GM13977 (cell line): ENCODE measurements at regions not wholly inside any gene's neighbourhood (a gene's known extent, or its start where the extent isn't known, plus 50 kb on each side); places are given as distances from the start of the nearest gene placed in this dataset.

Source experiments
- DNase-seq: peaks from one replicate; pipeline ENCODE4 v3.0.0; 2012; ENCODE audit warnings: low spot score
- in situ Hi-C: fragments of 300-500 bp; cut with MboI; formaldehyde crosslinking; loops from one replicate; pipeline ENCODE4 v1.12.0; 2022; ENCODE audit warnings: low sequenced_read_pairs, low pct_unique_long_range_greater_than_20kb, mixed read lengths, inconsistent platforms; ENCODE audit not compliant: unreplicated experiment
- TF ChIP-seq, protein P1 (sequence below): IDR thresholded peaks from 2 replicates; pipeline ENCODE4 v1.5.1; 2012; ENCODE audit warnings: mild to moderate bottlenecking, control low read depth; ENCODE audit not compliant: insufficient read depth; ENCODE audit errors: extremely low read depth, missing control alignments

DNA sequence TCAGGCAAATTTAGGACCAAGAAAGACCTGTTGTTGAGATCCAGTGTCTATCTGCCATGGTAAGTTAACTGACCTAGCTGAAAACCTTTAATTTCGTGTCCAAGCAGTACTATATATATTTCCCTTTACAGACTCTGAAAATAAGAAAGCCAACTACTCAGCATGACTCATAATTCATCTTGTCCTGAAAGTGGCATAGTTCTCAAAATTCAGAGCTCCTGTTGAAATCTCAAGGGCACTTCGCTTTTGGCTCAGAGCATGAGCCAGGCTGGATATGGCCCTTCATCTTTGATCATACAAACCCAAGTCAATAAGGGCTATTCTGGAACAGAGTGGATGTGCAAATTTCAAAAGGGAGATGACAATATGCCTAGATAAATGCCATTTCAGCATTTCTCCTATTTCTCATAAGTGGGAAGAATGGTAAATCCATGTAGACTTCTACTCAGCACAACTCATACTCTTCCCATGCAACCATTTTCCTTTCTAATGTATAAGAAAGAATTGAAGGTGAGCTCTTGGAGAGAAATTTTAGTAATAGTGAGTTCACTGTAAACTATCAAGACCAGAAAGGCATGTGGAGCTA lies 567.9 kb upstream of the DAB2 start:
- TF ChIP-seq, protein P1, sequence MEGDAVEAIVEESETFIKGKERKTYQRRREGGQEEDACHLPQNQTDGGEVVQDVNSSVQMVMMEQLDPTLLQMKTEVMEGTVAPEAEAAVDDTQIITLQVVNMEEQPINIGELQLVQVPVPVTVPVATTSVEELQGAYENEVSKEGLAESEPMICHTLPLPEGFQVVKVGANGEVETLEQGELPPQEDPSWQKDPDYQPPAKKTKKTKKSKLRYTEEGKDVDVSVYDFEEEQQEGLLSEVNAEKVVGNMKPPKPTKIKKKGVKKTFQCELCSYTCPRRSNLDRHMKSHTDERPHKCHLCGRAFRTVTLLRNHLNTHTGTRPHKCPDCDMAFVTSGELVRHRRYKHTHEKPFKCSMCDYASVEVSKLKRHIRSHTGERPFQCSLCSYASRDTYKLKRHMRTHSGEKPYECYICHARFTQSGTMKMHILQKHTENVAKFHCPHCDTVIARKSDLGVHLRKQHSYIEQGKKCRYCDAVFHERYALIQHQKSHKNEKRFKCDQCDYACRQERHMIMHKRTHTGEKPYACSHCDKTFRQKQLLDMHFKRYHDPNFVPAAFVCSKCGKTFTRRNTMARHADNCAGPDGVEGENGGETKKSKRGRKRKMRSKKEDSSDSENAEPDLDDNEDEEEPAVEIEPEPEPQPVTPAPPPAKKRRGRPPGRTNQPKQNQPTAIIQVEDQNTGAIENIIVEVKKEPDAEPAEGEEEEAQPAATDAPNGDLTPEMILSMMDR, result no peak
- in situ Hi-C loops, result no loop called here
- no peak for DNase-seq

DNA sequence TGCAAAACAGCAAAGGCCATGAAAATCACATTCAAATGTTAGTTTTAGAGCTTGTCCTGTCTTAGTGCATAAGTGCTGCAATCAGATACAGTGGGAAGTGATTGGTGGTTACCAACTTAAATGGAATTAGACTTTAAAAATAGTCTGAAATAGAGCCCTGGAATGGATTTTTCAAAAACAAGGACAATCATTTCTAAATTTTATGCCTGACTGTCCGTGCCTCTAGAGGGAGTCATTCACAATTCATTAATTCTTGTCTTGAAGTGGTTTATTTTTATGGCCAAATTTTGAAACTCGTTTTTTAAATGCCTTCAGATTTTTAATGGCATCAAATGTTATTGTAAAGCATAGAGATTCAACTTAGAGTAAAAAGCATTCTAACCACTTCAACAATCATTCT lies 561.8 kb upstream of the DAB2 start:
- DNase-seq, result no peak
- TF ChIP-seq, protein P1, result no peak
- in situ Hi-C loops, result no loop called here

DNA sequence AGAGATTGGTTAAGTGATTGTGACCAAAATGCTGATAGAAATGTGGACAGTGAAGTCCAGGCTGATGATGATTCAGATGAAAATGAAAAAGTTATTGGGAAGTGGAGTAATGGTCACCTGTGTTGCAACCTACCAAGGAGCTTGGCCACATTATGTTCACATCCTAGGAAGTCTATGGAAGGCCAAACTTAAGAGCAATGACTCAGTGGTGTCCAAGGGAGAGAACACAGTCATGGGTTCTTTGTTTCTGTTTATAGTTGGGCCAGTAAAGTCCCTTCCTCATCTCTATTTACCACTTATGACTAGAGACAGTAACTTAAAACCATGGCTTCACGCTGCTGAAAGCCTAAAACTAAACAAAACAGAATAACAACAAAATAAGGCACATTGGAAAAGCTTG lies 555.3 kb upstream of the DAB2 start:
- DNase-seq, result no peak
- in situ Hi-C loops, result no loop called here
- TF ChIP-seq, protein P1, result no peak

DNA sequence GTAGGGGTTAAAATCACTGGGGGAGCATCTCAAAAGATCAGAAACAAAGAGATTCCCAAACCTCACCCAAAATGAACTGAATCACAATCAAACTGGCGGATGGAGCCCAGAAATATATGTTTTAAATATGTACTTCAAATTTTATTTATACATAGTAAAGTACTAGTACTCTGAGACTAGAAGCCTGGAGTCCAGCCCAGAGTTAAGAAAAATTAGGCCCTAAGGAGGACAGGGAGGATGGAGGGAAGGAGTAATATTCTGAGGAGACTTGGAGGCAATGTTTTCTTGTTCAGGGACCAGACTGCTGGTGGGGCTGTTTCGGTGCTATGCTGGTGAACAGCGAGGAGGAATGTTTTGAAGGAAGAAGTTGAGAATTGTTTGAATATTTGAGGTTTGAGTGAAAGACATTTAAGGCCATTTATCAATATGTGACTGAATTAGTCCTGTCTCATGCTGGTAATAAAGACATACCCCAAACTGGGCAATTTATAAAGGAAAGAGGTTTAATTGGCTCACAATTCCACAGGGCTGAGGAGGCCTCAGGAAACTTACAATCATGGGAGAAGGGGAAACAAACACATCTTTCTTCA lies 552.4 kb upstream of the DAB2 start:
- TF ChIP-seq, protein P1, result no peak
- in situ Hi-C loops, result no loop called here
- DNase-seq, result no peak

DNA sequence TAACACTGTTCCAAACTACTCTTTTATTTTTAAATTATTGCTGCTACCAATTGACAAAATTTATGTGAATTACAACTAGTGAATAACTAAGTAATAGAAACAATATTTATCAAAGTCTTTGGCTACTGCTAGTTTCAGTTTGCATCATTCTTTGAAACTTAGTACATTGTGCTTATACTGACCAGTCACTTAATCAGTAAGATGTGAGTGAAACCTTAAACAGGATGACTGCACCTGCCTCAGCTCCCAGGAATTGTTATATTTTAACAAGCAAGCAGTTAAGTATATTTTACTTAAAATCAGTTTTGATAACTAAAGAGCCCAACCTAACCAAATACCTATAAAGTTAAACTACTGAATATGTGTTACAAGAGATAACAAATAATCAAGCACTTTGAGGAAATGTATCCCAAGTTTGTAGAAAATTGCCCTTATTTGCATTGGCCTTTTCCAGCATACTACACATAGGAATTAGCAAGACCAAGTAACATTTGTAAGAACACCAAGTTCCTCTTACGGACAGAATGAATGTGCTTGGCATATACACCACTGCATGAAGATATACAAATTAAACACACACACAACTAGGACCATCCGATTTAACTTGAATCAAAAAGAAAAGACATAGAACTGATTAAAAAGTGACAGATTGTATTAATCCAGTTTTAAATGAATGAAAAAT lies 545.5 kb upstream of the DAB2 start:
- in situ Hi-C loops, result no loop called here
- TF ChIP-seq, protein P1, result no peak
- DNase-seq, result no peak

DNA sequence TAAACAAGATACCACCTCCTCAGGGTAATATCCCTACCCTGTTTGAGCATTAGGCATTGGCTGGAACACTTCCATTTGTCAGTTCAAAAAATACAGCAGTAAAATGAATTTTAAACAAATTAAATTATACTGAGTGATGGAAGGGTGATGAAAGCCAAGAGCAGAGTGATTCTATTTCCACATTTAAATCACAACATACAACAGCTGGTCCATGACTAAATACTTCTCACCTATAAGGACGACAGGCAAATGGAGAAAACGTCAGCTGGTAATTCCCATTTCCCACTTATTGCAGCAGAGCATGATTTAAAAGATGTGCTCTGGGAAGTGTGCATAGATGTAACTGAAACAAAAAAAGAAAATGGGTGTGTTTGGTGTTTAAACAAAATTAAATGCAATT lies 543.6 kb upstream of the DAB2 start:
- in situ Hi-C loops, result no loop called here
- DNase-seq, result no peak

More for the DNA sequence above, 543.6 kb upstream of the DAB2 start:
- TF ChIP-seq, protein P1, result no peak
